ENCODE measurements at regions not wholly inside any gene's neighbourhood (a gene's known extent, or its start where the extent isn't known, plus 50 kb on each side); places are given as distances from the start of the nearest gene placed in this dataset.
"Not testable (repeated sequence)": the region's sequence is repeated elsewhere in the genome, so short reads cannot be mapped to it uniquely, and the experiment has no call there.

- H3K36me3 ChIP-seq (ENCODE audit: control insufficient read depth in 1 of 2, insufficient read depth in 2 of 2, low read length in 1 of 2) = no peaks in the 10 kb centered on the region
- no peak overlapping the region for H3K27ac ChIP-seq (ENCODE audit: low read depth in 1 of 2, low read length in 2 of 2)
- H3K4me1 ChIP-seq (ENCODE audit: control insufficient read depth in 1 of 2, insufficient read depth in 2 of 2, low read length in 2 of 2) = no peaks in the 10 kb centered on the region
- intact Hi-C loops (cut with DNase I) = no loop called here
- no peaks in the 10 kb centered on the region for H3K27me3 ChIP-seq (ENCODE audit: control insufficient read depth in 1 of 2, insufficient read depth in 2 of 2, low read length in 1 of 2)
- H3K4me3 ChIP-seq (ENCODE audit: low read length in 2 of 2) = no peak overlapping the region
- no peak for DNase-seq
- no peaks in the 10 kb centered on the region for H3K9me3 ChIP-seq (ENCODE audit: control insufficient read depth, low read length)
- ATAC-seq (ENCODE audit: low FRiP score) = no peak
- 91 to 93% methylated on average over 1 of the region's 1 CpG for WGBS, 2 donors
Measured at GRCh38 chr5:25990771-25991170, 1047.6 kb downstream of the CDH9 start.

GRCh38 chr5:25979086-25979485 is 1059.3 kb downstream of the CDH9 start:
- Histone ChIP-seq H3K27ac (ENCODE audit: low read depth in 1 of 2, low read length in 2 of 2) (no peak overlapping the region), H3K9me3 (ENCODE audit: control insufficient read depth, low read length) (no peaks in the 10 kb centered on the region), H3K27me3 (ENCODE audit: control insufficient read depth in 1 of 2, insufficient read depth in 2 of 2, low read length in 1 of 2) (no peaks in the 10 kb centered on the region), H3K4me1 (ENCODE audit: control insufficient read depth in 1 of 2, insufficient read depth in 2 of 2, low read length in 2 of 2) (no peaks in the 10 kb centered on the region), H3K36me3 (ENCODE audit: control insufficient read depth in 1 of 2, insufficient read depth in 2 of 2, low read length in 1 of 2) (no peaks in the 10 kb centered on the region), H3K4me3 (ENCODE audit: low read length in 2 of 2) (no peak overlapping the region)
- ATAC-seq (ENCODE audit: low FRiP score) (no peak), DNase-seq (no peak)
- intact Hi-C loops (cut with DNase I) = no loop called here
- 94 to 96% methylated on average over 1 of the region's 1 CpG for WGBS, 2 donors

GRCh38 chr5:25975885-25976284 is 1062.5 kb downstream of the CDH9 start:
- Histone ChIP-seq H3K4me3 (ENCODE audit: low read length in 2 of 2) (no peak overlapping the region), H3K27ac (ENCODE audit: low read depth in 1 of 2, low read length in 2 of 2) (no peak overlapping the region), H3K27me3 (ENCODE audit: control insufficient read depth in 1 of 2, insufficient read depth in 2 of 2, low read length in 1 of 2) (no peaks in the 10 kb centered on the region), H3K4me1 (ENCODE audit: control insufficient read depth in 1 of 2, insufficient read depth in 2 of 2, low read length in 2 of 2) (no peaks in the 10 kb centered on the region), H3K9me3 (ENCODE audit: control insufficient read depth, low read length) (no peaks in the 10 kb centered on the region), H3K36me3 (ENCODE audit: control insufficient read depth in 1 of 2, insufficient read depth in 2 of 2, low read length in 1 of 2) (no peaks in the 10 kb centered on the region)
- intact Hi-C loops (cut with DNase I) = no loop called here
- ATAC-seq (ENCODE audit: low FRiP score) (no peak), DNase-seq (no peak)
- WGBS, 2 donors = 70 to 87% methylated on average over 2 of the region's 2 CpGs

- DNase-seq = no peak
- 82 to 96% methylated on average over 1 of the region's 1 CpG for WGBS, 2 donors
- no peaks in the 10 kb centered on the region for H3K9me3 ChIP-seq (ENCODE audit: control insufficient read depth, low read length)
Measured at GRCh38 chr5:25974451-25974850, 1063.9 kb downstream of the CDH9 start.

GRCh38 chr5:25970906-25971489 is 1067.4 kb downstream of the CDH9 start:
- ATAC-seq (ENCODE audit: low FRiP score) = no peak
- Histone ChIP-seq H3K4me1 (ENCODE audit: control insufficient read depth in 1 of 2, insufficient read depth in 2 of 2, low read length in 2 of 2) (no peaks in the 10 kb centered on the region), H3K4me3 (ENCODE audit: low read length in 2 of 2) (no peak overlapping the region), H3K27ac (ENCODE audit: low read depth in 1 of 2, low read length in 2 of 2) (no peak overlapping the region), H3K36me3 (ENCODE audit: control insufficient read depth in 1 of 2, insufficient read depth in 2 of 2, low read length in 1 of 2) (no peaks in the 10 kb centered on the region), H3K9me3 (ENCODE audit: control insufficient read depth, low read length) (no peaks in the 10 kb centered on the region), H3K27me3 (ENCODE audit: control insufficient read depth in 1 of 2, insufficient read depth in 2 of 2, low read length in 1 of 2) (no peaks in the 10 kb centered on the region)
- no peak for DNase-seq
- intact Hi-C loops (cut with DNase I) = no loop called here
- 76 to 80% methylated on average over 3 of the region's 3 CpGs for WGBS, 2 donors

More at GRCh38 chr5:25974451-25974850, 1063.9 kb downstream of the CDH9 start:
- Histone ChIP-seq H3K36me3 (ENCODE audit: control insufficient read depth in 1 of 2, insufficient read depth in 2 of 2, low read length in 1 of 2) (no peaks in the 10 kb centered on the region), H3K4me1 (ENCODE audit: control insufficient read depth in 1 of 2, insufficient read depth in 2 of 2, low read length in 2 of 2) (no peaks in the 10 kb centered on the region), H3K27me3 (ENCODE audit: control insufficient read depth in 1 of 2, insufficient read depth in 2 of 2, low read length in 1 of 2) (no peaks in the 10 kb centered on the region), H3K27ac (ENCODE audit: low read depth in 1 of 2, low read length in 2 of 2) (no peak overlapping the region), H3K4me3 (ENCODE audit: low read length in 2 of 2) (no peak overlapping the region)
- ATAC-seq (ENCODE audit: low FRiP score) = no peak
- intact Hi-C loops (cut with DNase I) = no loop called here

GRCh38 chr5:25969042-25969441 is 1069.3 kb downstream of the CDH9 start:
- H3K4me3 ChIP-seq (ENCODE audit: low read length in 2 of 2); H3K36me3 ChIP-seq (ENCODE audit: control insufficient read depth in 1 of 2, insufficient read depth in 2 of 2, low read length in 1 of 2); DNase-seq; intact Hi-C loops (cut with DNase I); H3K27ac ChIP-seq (ENCODE audit: low read depth in 1 of 2, low read length in 2 of 2); H3K9me3 ChIP-seq (ENCODE audit: control insufficient read depth, low read length); H3K4me1 ChIP-seq (ENCODE audit: control insufficient read depth in 1 of 2, insufficient read depth in 2 of 2, low read length in 2 of 2); H3K27me3 ChIP-seq (ENCODE audit: control insufficient read depth in 1 of 2, insufficient read depth in 2 of 2, low read length in 1 of 2); ATAC-seq (ENCODE audit: low FRiP score): not testable (repeated sequence)
- 80 to 92% methylated on average over 2 of the region's 2 CpGs for WGBS, 2 donors

GRCh38 chr5:25964009-25964372 is 1074.4 kb downstream of the CDH9 start:
- WGBS, 2 donors = 81 to 82% methylated on average over 3 of the region's 3 CpGs
- H3K4me3 ChIP-seq (ENCODE audit: low read length in 2 of 2) = no peak overlapping the region

GRCh38 chr5:25963251-25964008 is 1075.0 kb downstream of the CDH9 start:
- H3K9me3 ChIP-seq (ENCODE audit: control insufficient read depth, low read length) = no peaks in the 10 kb centered on the region
- H3K27ac ChIP-seq (ENCODE audit: low read depth in 1 of 2, low read length in 2 of 2) = no peak overlapping the region
- DNase-seq (no peak), ATAC-seq (ENCODE audit: low FRiP score) (peak; percentile 59)
- H3K4me1 ChIP-seq (ENCODE audit: control insufficient read depth in 1 of 2, insufficient read depth in 2 of 2, low read length in 2 of 2) = no peaks in the 10 kb centered on the region
- H3K4me3 ChIP-seq (ENCODE audit: low read length in 2 of 2) = no peak overlapping the region
- intact Hi-C loops (cut with DNase I) = no loop called here
- WGBS, 2 donors = 64 to 69% methylated on average over 5 of the region's 5 CpGs
- H3K27me3 ChIP-seq (ENCODE audit: control insufficient read depth in 1 of 2, insufficient read depth in 2 of 2, low read length in 1 of 2) = no peaks in the 10 kb centered on the region
- H3K36me3 ChIP-seq (ENCODE audit: control insufficient read depth in 1 of 2, insufficient read depth in 2 of 2, low read length in 1 of 2) = no peaks in the 10 kb centered on the region

More at GRCh38 chr5:25964009-25964372, 1074.4 kb downstream of the CDH9 start:
- ATAC-seq (ENCODE audit: low FRiP score) = no peak
- Histone ChIP-seq H3K4me1 (ENCODE audit: control insufficient read depth in 1 of 2, insufficient read depth in 2 of 2, low read length in 2 of 2) (no peaks in the 10 kb centered on the region), H3K9me3 (ENCODE audit: control insufficient read depth, low read length) (no peaks in the 10 kb centered on the region), H3K36me3 (ENCODE audit: control insufficient read depth in 1 of 2, insufficient read depth in 2 of 2, low read length in 1 of 2) (no peaks in the 10 kb centered on the region), H3K27me3 (ENCODE audit: control insufficient read depth in 1 of 2, insufficient read depth in 2 of 2, low read length in 1 of 2) (no peaks in the 10 kb centered on the region), H3K27ac (ENCODE audit: low read depth in 1 of 2, low read length in 2 of 2) (no peak overlapping the region)
- no peak for DNase-seq
- intact Hi-C loops (cut with DNase I) = no loop called here

GRCh38 chr5:25955337-25955736 is 1083.0 kb downstream of the CDH9 start:
- Histone ChIP-seq H3K27ac (ENCODE audit: low read depth in 1 of 2, low read length in 2 of 2) (no peak overlapping the region), H3K9me3 (ENCODE audit: control insufficient read depth, low read length) (no peaks in the 10 kb centered on the region), H3K27me3 (ENCODE audit: control insufficient read depth in 1 of 2, insufficient read depth in 2 of 2, low read length in 1 of 2) (no peaks in the 10 kb centered on the region), H3K4me3 (ENCODE audit: low read length in 2 of 2) (no peak overlapping the region), H3K36me3 (ENCODE audit: control insufficient read depth in 1 of 2, insufficient read depth in 2 of 2, low read length in 1 of 2) (no peaks in the 10 kb centered on the region), H3K4me1 (ENCODE audit: control insufficient read depth in 1 of 2, insufficient read depth in 2 of 2, low read length in 2 of 2) (no peaks in the 10 kb centered on the region)
- intact Hi-C loops (cut with DNase I) = no loop called here
- ATAC-seq (ENCODE audit: low FRiP score) = no peak
- DNase-seq = no peak
- 66 to 77% methylated on average over 2 of the region's 2 CpGs for WGBS, 2 donors

Data from aorta (tissue), 5 donors.